OCI-LY1 (cell line): ENCODE measurements at regions not wholly inside any gene's neighbourhood (a gene's known extent, or its start where the extent isn't known, plus 50 kb on each side); places are given as distances from the start of the nearest gene placed in this dataset.

Experiments
- H2AFZ ChIP-seq: fragments of 200-600 bp; sonication (generic), shearing (Covaris generic); 2 replicates; pipeline ENCODE4 v1.6.0; 2014; ENCODE audit warnings: antibody characterized with exemption, mild to moderate bottlenecking, low read length
- H3F3A ChIP-seq: fragments of 200-600 bp; sonication (generic), shearing (Covaris generic); 2 replicates; pipeline ENCODE4 v1.6.0; 2014; ENCODE audit warnings: mild to moderate bottlenecking, antibody characterized with exemption, low read length, moderate library complexity; ENCODE audit not compliant: insufficient read depth
- H3K27ac ChIP-seq: fragments of 200-600 bp; sonication (generic); 2 replicates; pipeline ENCODE4 v1.5.1; 2014; ENCODE audit warnings: low read length, mixed run types, mild to moderate bottlenecking, low read depth; ENCODE audit not compliant: poor library complexity, severe bottlenecking
- H3K27me3 ChIP-seq: fragments of 200-600 bp; sonication (generic); 2 replicates; pipeline ENCODE4 v1.6.0; 2014; ENCODE audit warnings: antibody characterized with exemption, mild to moderate bottlenecking, low read length, moderate library complexity; ENCODE audit not compliant: insufficient read depth
- H3K36me3 ChIP-seq: fragments of 200-600 bp; sonication (generic); 2 replicates; pipeline ENCODE4 v1.6.1; 2014; ENCODE audit warnings: mild to moderate bottlenecking, antibody characterized with exemption, low read length, moderate library complexity, mixed read lengths; ENCODE audit not compliant: insufficient read depth
- H3K4me1 ChIP-seq: fragments of 200-600 bp; sonication (generic); 2 replicates; pipeline ENCODE4 v1.5.1; 2014; ENCODE audit warnings: mild to moderate bottlenecking, low read length, moderate library complexity; ENCODE audit not compliant: insufficient read depth, severe bottlenecking
- H3K4me2 ChIP-seq: fragments of 200-600 bp; sonication (generic), shearing (Covaris generic); 2 replicates; pipeline ENCODE4 v1.6.1; 2014; ENCODE audit warnings: low read length
- H3K4me3 ChIP-seq: fragments of 200-600 bp; sonication (generic); 2 replicates; pipeline ENCODE4 v1.5.1; 2014; ENCODE audit warnings: low read length, low read depth, mild to moderate bottlenecking, mixed read lengths; ENCODE audit not compliant: poor library complexity, severe bottlenecking
- H3K79me2 ChIP-seq: fragments of 200-600 bp; shearing (Covaris generic); 2 replicates; pipeline ENCODE4 v1.6.1; 2016; ENCODE audit warnings: mixed run types, low read length, mixed read lengths; ENCODE audit not compliant: insufficient read depth
- H3K9ac ChIP-seq: fragments of 200-600 bp; sonication (generic), shearing (Covaris generic); 2 replicates; pipeline ENCODE4 v1.6.1; 2014; ENCODE audit warnings: mild to moderate bottlenecking, low read length, mixed read lengths
- H3K9me2 ChIP-seq: fragments of 200-600 bp; sonication (generic), shearing (Covaris generic); 2 replicates; pipeline ENCODE4 v1.6.1; 2014; ENCODE audit warnings: low read depth, mild to moderate bottlenecking, low read length, mixed read lengths
- H3K9me3 ChIP-seq: fragments of 200-600 bp; shearing (Covaris generic); 2 replicates; pipeline ENCODE4 v1.6.1; 2014; ENCODE audit warnings: low read length, mixed read lengths
- H4K20me1 ChIP-seq: fragments of 200-600 bp; sonication (generic), shearing (Covaris generic); 2 replicates; pipeline ENCODE4 v1.6.0; 2016; ENCODE audit warnings: mild to moderate bottlenecking, low read length; ENCODE audit not compliant: insufficient read depth
- EZH2 ChIP-seq: fragments of 200-600 bp; sonication (generic), shearing (Covaris generic); IDR thresholded peaks from 2 replicates; pipeline ENCODE4 v1.8.0; 2017; ENCODE audit warnings: borderline replicate concordance, mixed run types, mild to moderate bottlenecking, antibody characterized with exemption, low read length, moderate library complexity, mixed read lengths
- TF ChIP-seq, protein P1 (sequence below): fragments of 200-600 bp; sonication (generic), shearing (Covaris generic); IDR thresholded peaks from 2 replicates; pipeline ENCODE4 v1.5.1; 2017; ENCODE audit warnings: mild to moderate bottlenecking, antibody characterized with exemption, low read length, moderate library complexity, mixed read lengths

DNA sequence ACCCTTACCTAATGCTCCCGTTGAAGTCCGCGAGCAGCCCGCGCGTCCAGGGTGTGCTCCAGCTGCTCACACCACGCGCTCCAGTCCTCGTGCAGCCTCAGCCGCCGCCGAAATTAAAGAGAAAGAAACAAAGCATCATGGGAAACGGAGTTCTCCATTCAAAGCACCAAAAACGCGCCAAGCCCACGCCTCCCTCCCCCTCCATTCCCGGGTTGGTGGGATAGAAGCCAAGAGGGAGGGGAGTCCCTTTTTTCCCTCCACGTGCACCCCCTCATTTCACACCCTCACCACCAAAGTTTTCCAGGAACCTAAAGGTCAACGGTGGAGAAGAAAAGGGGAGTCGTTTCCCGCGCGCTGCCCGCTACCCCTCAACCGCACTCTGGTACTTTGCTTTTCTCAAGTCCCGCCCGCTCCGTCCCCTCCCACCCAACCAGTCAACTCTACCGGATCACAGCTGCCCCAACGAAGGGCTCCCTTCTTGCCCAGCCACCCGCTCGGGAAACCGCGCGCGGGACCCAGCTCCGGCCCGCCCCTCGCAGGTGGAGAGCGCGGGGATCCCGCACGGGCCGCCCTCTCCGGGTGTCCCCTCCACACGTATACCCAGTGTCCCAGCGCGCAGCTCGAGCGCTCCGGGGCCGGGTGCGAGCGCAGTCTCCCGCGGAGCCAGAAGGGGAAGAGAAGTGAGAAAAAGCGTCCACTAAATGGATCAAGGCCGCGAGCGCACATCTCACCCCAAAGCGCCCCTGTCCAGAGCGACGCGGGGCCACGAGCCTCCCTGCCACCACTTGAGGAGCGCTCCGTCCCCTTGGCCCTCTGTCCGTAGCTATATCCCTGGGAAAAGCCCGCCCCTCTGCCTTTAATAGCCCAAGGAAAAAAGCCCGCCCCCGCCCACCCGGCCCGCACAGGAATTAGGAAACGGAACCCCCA, 65.1 kb upstream of the CCDC160 start:
- Histone ChIP-seq H2AFZ (no peak overlapping the region), H3K9me3 (no peaks in the 10 kb centered on the region), H3K4me1 (no peaks in the 10 kb centered on the region), H3K4me3 (no peak overlapping the region), H3K27ac (no peak overlapping the region), H3K27me3 (no peaks in the 10 kb centered on the region), H3K36me3 (no peaks in the 10 kb centered on the region), H4K20me1 (no peaks in the 10 kb centered on the region), H3K79me2 (no peaks in the 10 kb centered on the region), H3F3A (no peaks in the 10 kb centered on the region), H3K9ac (no peak overlapping the region), H3K9me2 (no peaks in the 10 kb centered on the region), H3K4me2 (no peak overlapping the region)
- TF ChIP-seq, protein P1, sequence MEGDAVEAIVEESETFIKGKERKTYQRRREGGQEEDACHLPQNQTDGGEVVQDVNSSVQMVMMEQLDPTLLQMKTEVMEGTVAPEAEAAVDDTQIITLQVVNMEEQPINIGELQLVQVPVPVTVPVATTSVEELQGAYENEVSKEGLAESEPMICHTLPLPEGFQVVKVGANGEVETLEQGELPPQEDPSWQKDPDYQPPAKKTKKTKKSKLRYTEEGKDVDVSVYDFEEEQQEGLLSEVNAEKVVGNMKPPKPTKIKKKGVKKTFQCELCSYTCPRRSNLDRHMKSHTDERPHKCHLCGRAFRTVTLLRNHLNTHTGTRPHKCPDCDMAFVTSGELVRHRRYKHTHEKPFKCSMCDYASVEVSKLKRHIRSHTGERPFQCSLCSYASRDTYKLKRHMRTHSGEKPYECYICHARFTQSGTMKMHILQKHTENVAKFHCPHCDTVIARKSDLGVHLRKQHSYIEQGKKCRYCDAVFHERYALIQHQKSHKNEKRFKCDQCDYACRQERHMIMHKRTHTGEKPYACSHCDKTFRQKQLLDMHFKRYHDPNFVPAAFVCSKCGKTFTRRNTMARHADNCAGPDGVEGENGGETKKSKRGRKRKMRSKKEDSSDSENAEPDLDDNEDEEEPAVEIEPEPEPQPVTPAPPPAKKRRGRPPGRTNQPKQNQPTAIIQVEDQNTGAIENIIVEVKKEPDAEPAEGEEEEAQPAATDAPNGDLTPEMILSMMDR: no peak
- no peak for TF ChIP-seq EZH2

DNA sequence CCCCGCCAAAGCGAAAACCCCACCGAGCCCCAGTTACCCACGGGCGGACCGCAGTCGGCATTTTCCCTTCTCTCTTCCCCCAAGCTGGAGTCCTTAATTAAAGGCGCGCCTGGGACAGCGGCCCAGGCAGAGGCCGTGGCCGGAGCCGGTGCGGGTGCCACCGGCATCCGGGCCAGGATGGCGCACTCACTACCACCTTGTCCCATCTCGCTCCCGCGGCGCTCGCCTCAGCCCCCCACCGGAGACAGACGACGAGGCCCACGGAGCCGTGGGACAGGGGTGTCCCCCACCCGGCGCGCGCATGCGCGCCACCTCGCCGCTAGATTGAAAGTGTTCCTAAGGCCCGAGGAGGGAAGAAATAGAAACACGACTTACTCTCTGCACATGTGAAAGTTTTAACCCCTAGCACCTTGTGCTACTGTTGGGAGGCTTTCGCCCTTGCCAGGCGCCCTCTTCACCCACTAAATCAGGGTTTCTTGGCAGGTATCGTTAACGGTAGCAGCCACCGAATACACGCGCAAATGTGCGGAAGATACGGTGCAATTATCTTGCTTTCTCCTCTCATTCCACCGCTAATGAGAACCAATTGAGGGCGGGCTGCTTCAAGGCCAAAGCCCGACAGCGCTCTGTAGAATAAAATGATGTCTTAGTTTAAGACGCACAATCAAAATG, 64.3 kb upstream of the CCDC160 start:
- Histone ChIP-seq H3K9me3 (no peaks in the 10 kb centered on the region), H3K4me2 (no peak overlapping the region), H3K36me3 (no peaks in the 10 kb centered on the region), H3K9me2 (no peaks in the 10 kb centered on the region), H3K27me3 (no peaks in the 10 kb centered on the region), H2AFZ (no peak overlapping the region), H3K9ac (no peak overlapping the region), H3F3A (no peaks in the 10 kb centered on the region), H4K20me1 (no peaks in the 10 kb centered on the region), H3K79me2 (no peaks in the 10 kb centered on the region), H3K4me1 (no peaks in the 10 kb centered on the region), H3K27ac (no peak overlapping the region), H3K4me3 (no peak overlapping the region)
- no peak for TF ChIP-seq EZH2
- TF ChIP-seq, protein P1: no peak

DNA sequence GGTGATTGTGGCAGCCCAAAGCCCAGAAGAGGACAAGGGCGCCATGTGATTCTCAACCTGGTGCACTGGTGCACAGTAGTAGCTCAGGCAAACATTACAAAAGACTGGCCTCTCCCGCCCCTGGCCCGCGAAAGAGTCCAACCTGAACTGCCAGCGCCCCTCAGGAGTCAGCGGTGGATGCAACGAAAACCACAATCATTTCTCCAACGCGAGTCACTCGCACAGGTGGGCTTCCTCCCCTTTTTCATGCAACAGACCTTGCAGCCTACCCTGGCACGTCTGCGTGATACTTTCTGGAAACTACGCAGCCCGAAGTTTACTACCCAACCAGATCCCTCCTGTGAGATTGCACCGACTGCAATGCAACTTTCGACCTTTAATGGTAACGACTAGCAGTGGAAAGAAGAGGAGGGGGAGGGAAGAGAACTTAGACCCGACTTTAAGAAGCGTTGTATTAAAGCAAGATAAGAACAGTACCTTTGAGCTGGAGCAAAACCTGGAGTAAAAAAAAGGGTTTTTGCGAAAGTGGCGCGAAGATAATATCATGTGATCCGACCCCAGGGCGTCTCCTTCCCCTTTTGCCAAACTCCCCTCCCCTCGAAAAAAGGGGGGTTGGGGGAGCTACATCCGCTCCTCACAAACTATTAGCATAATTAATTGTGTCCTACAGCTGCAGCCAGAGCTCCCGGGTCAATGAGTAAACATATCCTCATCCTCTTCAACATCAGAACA, 63.3 kb upstream of the CCDC160 start:
- H3K4me3 ChIP-seq: no peak overlapping the region
- no peak overlapping the region for H3K27ac ChIP-seq

More for the DNA sequence above, 63.3 kb upstream of the CCDC160 start:
- no peaks in the 10 kb centered on the region for H3K79me2 ChIP-seq
- no peaks in the 10 kb centered on the region for H3K9me3 ChIP-seq
- H3K9me2 ChIP-seq: no peaks in the 10 kb centered on the region
- no peaks in the 10 kb centered on the region for H3K4me1 ChIP-seq
- H3K4me2 ChIP-seq: no peak overlapping the region
- no peaks in the 10 kb centered on the region for H3K27me3 ChIP-seq
- H2AFZ ChIP-seq: no peak overlapping the region
- H3F3A ChIP-seq: no peaks in the 10 kb centered on the region
- no peak for TF ChIP-seq EZH2
- TF ChIP-seq, protein P1: no peak
- H3K9ac ChIP-seq: no peak overlapping the region
- no peaks in the 10 kb centered on the region for H4K20me1 ChIP-seq
- no peaks in the 10 kb centered on the region for H3K36me3 ChIP-seq
